Endothelial cell of umbilical vein (primary cell): ENCODE measurements at regions not wholly inside any gene's neighbourhood (a gene's known extent, or its start where the extent isn't known, plus 50 kb on each side); places are given as distances from the start of the nearest gene placed in this dataset.

Experiments used
- BruUV-seq: library from RNA; stranded (reverse); fragments of 400-500 nt; replicated peaks from 2 replicates; lab custom pipeline; 2021; lab: Mats Ljungman, UMichigan
- CTCF ChIA-PET: fragments of 300-600, 350-600 bp; sonication (Branson Sonifier 250); formaldehyde crosslinking; loops from one replicate; lab custom pipeline; 2021; ENCODE audit warnings: antibody characterized with exemption, inconsistent platforms; lab: Charles Lee
- POLR2A ChIA-PET: fragments of 300-600, 350-600 bp; sonication (Branson Sonifier 250); formaldehyde crosslinking; loops from one replicate; lab custom pipeline; 2021; ENCODE audit warnings: antibody characterized with exemption, inconsistent platforms; lab: Charles Lee
- DNase-seq: peaks from one replicate; pipeline ENCODE4 v3.0.0-alpha.2; 2011; ENCODE audit warnings: low read depth, low spot score
- FAIRE-seq: peaks from 2 replicates; lab custom pipeline; 2011; peaks lifted over from hg19 to GRCh38; lab: Jason Lieb, UNC
- H2AFZ ChIP-seq: 2 replicates; pipeline ENCODE4 v1.6.0; 2012; ENCODE audit warnings: low read depth, low read length, control low read depth, inconsistent platforms
- H3K27ac ChIP-seq: 2 replicates; pipeline ENCODE4 v1.5.1; 2011; ENCODE audit warnings: low read depth, mild to moderate bottlenecking, control low read depth, low read length, moderate library complexity; ENCODE audit not compliant: insufficient read depth
- H3K27me3 ChIP-seq, 2 experiments: 2 replicates each; pipeline versions ENCODE4 v1.6.0 to v1.6.1; 2011; ENCODE audit warnings: low read length in 2 of 2, mixed read lengths in 1 of 2; ENCODE audit not compliant: control insufficient read depth in 2 of 2, insufficient read depth in 2 of 2
- H3K36me3 ChIP-seq, 2 experiments: 2 replicates in 1 of 2; 3 replicates in 1 of 2; pipeline ENCODE4 v1.5.1; 2011; ENCODE audit warnings: low read length in 2 of 2, mild to moderate bottlenecking in 1 of 2, moderate library complexity in 1 of 2; ENCODE audit not compliant: control insufficient read depth in 2 of 2, insufficient read depth in 2 of 2; ENCODE audit errors: extremely low read depth in 1 of 2
- H3K4me1 ChIP-seq: 3 replicates; pipeline ENCODE4 v1.5.1; 2011; ENCODE audit warnings: mild to moderate bottlenecking, low read length; ENCODE audit not compliant: control insufficient read depth, insufficient read depth; ENCODE audit errors: extremely low read depth
- H3K4me2 ChIP-seq: 2 replicates; pipeline ENCODE4 v1.6.1; 2011; ENCODE audit warnings: low read length, control low read depth, mixed read lengths; ENCODE audit not compliant: insufficient read depth
- H3K4me3 ChIP-seq, 3 experiments: fragments of 200-600 bp in 1 of 3; sonication (generic), shearing (Covaris generic) in 1 of 3; replicated peaks in 1 of 3; 2 replicates each; pipeline ENCODE4 v1.5.1; 2011 to 2016; ENCODE audit warnings: control low read depth in 3 of 3, low read length in 3 of 3, mild to moderate bottlenecking in 2 of 3, inconsistent platforms in 1 of 3, low read depth in 1 of 3, moderate library complexity in 1 of 3; ENCODE audit not compliant: insufficient read depth in 1 of 3
- H3K79me2 ChIP-seq: 2 replicates; pipeline ENCODE4 v1.6.0; 2012; ENCODE audit warnings: low read length, inconsistent platforms; ENCODE audit not compliant: control insufficient read depth, insufficient read depth
- H3K9ac ChIP-seq: replicated peaks from 2 replicates; pipeline ENCODE3; 2011; ENCODE audit warnings: low read length, control low read depth; ENCODE audit not compliant: insufficient read depth; ENCODE audit errors: extremely low read depth
- H3K9me1 ChIP-seq: replicated peaks from 3 replicates; pipeline ENCODE4 v1.6.0; 2011; ENCODE audit warnings: mild to moderate bottlenecking, low read length; ENCODE audit not compliant: control insufficient read depth, insufficient read depth; ENCODE audit errors: extremely low read depth
- H3K9me3 ChIP-seq: replicated peaks from 2 replicates; pipeline ENCODE4 v1.5.1; 2012; ENCODE audit warnings: low read length, inconsistent platforms; ENCODE audit not compliant: control insufficient read depth, insufficient read depth
- H4K20me1 ChIP-seq: replicated peaks from 2 replicates; pipeline ENCODE3; 2011; ENCODE audit warnings: mild to moderate bottlenecking, low read length; ENCODE audit not compliant: control insufficient read depth, insufficient read depth; ENCODE audit errors: extremely low read depth
- EZH2 ChIP-seq: IDR thresholded peaks from 2 replicates; pipeline ENCODE4 v1.6.1; 2012; ENCODE audit warnings: borderline replicate concordance, low read depth, mild to moderate bottlenecking, moderate library complexity, low read length, inconsistent platforms; ENCODE audit not compliant: severe bottlenecking
- FOS ChIP-seq: IDR thresholded peaks from 2 replicates; pipeline ENCODE4 v1.6.1; 2011; ENCODE audit warnings: mild to moderate bottlenecking, low read length, moderate library complexity, borderline replicate concordance; ENCODE audit not compliant: insufficient read depth
- GATA2 ChIP-seq: IDR thresholded peaks from 2 replicates; pipeline ENCODE4 v1.7.0; 2011; ENCODE audit warnings: low read depth, mild to moderate bottlenecking, moderate library complexity, mixed read lengths, low read length; ENCODE audit not compliant: insufficient read length, insufficient read depth
- JUN ChIP-seq: IDR thresholded peaks from 2 replicates; pipeline ENCODE4 v1.6.1; 2011; ENCODE audit warnings: borderline replicate concordance, low read depth; ENCODE audit not compliant: insufficient read length, insufficient read depth
- MYC ChIP-seq: IDR thresholded peaks from one replicate; pipeline ENCODE4 v1.6.1; 2011; ENCODE audit warnings: mild to moderate bottlenecking, low read depth, low read length
- POLR2A ChIP-seq: IDR thresholded peaks from 2 replicates; pipeline ENCODE4 v1.6.1; 2012; ENCODE audit warnings: low read depth, mild to moderate bottlenecking, control low read depth, low read length
- POLR2AphosphoS5 ChIP-seq: IDR thresholded peaks from 2 replicates; pipeline ENCODE4 v1.6.1; 2012; ENCODE audit warnings: low read depth, mild to moderate bottlenecking, control low read depth, low read length, moderate library complexity; ENCODE audit not compliant: insufficient read depth
- dilution Hi-C: fragments of 300-500 bp; cut with MboI; formaldehyde crosslinking; loops from one replicate; pipeline ENCODE4 v1.15.0; 2019; ENCODE audit warnings: low sequenced_read_pairs; ENCODE audit not compliant: extremely low pct_ligation_motif_present
- intact Hi-C: fragments of 100-400 bp; cut with micrococcal nuclease; formaldehyde crosslinking; loops from one replicate; pipeline ENCODE4 v1.10.0; 2022
- TF ChIP-seq, protein P1 (sequence below), 2 donors: IDR thresholded peaks; 1 replicate in 1 of 2; 2 replicates in 1 of 2; pipeline ENCODE4 v1.5.1; 2011; ENCODE audit warnings: low read length in 2 of 2, mild to moderate bottlenecking in 2 of 2, moderate library complexity in 2 of 2, control low read depth in 1 of 2, inconsistent platforms in 1 of 2, low read depth in 1 of 2; ENCODE audit not compliant: insufficient read depth in 1 of 2; ENCODE audit errors: extremely low read depth in 1 of 2
- TF ChIP-seq, protein P2 (sequence below): IDR thresholded peaks from 2 replicates; pipeline ENCODE4 v1.6.1; 2011; ENCODE audit not compliant: insufficient read depth, insufficient read length

- no peak overlapping the region for H3K4me2 ChIP-seq
- BruUV-seq = no TSS peak
- CTCF ChIA-PET = interaction anchor here (1.1 to 1.7 kb wide), 4 partner anchors 11 to 773 kb away, joined by 3 to 8 read pairs (median 5); no protein-coding TSS in a partner anchor
- no peaks in the 10 kb centered on the region for H3K36me3 ChIP-seq
- H3K27me3 ChIP-seq = peaks cover 6 to 14% of the 10 kb centered on the region in 2 experiments
- H3K9me1 ChIP-seq = no peaks in the 10 kb centered on the region
- intact Hi-C loops = no loop called here
- no peaks in the 10 kb centered on the region for H3K9me3 ChIP-seq
- no peak overlapping the region for H2AFZ ChIP-seq
- DNase-seq = no peak
- H3K9ac ChIP-seq = no peak overlapping the region
- FAIRE-seq = no peak
- H3K27ac ChIP-seq = no peak overlapping the region
- H3K4me3 ChIP-seq = no peak overlapping the region
- TF ChIP-seq MYC = no peak
- no peak for TF ChIP-seq POLR2A
- no peak for TF ChIP-seq EZH2
- no peak for TF ChIP-seq FOS
- TF ChIP-seq, protein P1, sequence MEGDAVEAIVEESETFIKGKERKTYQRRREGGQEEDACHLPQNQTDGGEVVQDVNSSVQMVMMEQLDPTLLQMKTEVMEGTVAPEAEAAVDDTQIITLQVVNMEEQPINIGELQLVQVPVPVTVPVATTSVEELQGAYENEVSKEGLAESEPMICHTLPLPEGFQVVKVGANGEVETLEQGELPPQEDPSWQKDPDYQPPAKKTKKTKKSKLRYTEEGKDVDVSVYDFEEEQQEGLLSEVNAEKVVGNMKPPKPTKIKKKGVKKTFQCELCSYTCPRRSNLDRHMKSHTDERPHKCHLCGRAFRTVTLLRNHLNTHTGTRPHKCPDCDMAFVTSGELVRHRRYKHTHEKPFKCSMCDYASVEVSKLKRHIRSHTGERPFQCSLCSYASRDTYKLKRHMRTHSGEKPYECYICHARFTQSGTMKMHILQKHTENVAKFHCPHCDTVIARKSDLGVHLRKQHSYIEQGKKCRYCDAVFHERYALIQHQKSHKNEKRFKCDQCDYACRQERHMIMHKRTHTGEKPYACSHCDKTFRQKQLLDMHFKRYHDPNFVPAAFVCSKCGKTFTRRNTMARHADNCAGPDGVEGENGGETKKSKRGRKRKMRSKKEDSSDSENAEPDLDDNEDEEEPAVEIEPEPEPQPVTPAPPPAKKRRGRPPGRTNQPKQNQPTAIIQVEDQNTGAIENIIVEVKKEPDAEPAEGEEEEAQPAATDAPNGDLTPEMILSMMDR (IDR thresholded peaks at IDR 0.05; ENCODE audit: extremely low read depth in 1 of 2, insufficient read depth in 1 of 2, low read depth in 1 of 2, low read length in 2 of 2) = no peak
- TF ChIP-seq JUN = no peak
- TF ChIP-seq, protein P2, sequence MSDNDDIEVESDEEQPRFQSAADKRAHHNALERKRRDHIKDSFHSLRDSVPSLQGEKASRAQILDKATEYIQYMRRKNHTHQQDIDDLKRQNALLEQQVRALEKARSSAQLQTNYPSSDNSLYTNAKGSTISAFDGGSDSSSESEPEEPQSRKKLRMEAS = no peak
- TF ChIP-seq GATA2 = no peak
- TF ChIP-seq POLR2AphosphoS5 = no peak
- H4K20me1 ChIP-seq = no peaks in the 10 kb centered on the region
- H3K79me2 ChIP-seq = no peaks in the 10 kb centered on the region
- POLR2A ChIA-PET = no interaction called here
- dilution Hi-C loops = no loop called here
- H3K4me1 ChIP-seq = no peaks in the 10 kb centered on the region
These were observed 83.5 kb upstream of the MAX start for GRCh38 chr14:65185829-65186228.
